K562 (cell line): ENCODE measurements at regions not wholly inside any gene's neighbourhood (a gene's known extent, or its start where the extent isn't known, plus 50 kb on each side); places are given as distances from the start of the nearest gene placed in this dataset.

Experiments
- ATAC-seq: fragments of 200-7000 bp; cut with Tn5 transposase; 3 replicates; pipeline ENCODE4 v1.9.1; 2020; ENCODE audit warnings: moderate library complexity
- BruUV-seq: library from RNA; stranded (reverse); fragments of 400-500 nt; replicated peaks from 2 replicates; lab custom pipeline; 2021; lab: Mats Ljungman, UMichigan
- CTCF ChIA-PET: fragments of 300-600 bp; formaldehyde crosslinking; extraction: SDS; loops from one replicate; lab custom pipeline; 2021; ENCODE audit warnings: low intra/inter-chr PET ratio; lab: Yijun Ruan, JAX
- POLR2A ChIA-PET: fragments of 300-600, 350-650 bp; sonication (Branson Sonifier 250); formaldehyde crosslinking; extraction: SDS; loops from one replicate; lab custom pipeline; 2021; ENCODE audit warnings: antibody characterized with exemption, inconsistent platforms; lab: Yijun Ruan, JAX
- DNase-seq, 4 experiments: peaks; one replicate each; pipeline versions ENCODE4 v3.0.0 to v3.0.0-alpha.2; 2011 to 2018; ENCODE audit warnings: low spot score in 3 of 4, mixed read lengths in 3 of 4; ENCODE audit errors: extremely low read depth in 1 of 4
- FAIRE-seq: peaks from 2 replicates; lab custom pipeline; 2011; peaks lifted over from hg19 to GRCh38; lab: Jason Lieb, UNC
- H2AFZ ChIP-seq: 2 replicates; pipeline ENCODE4 v1.6.0; 2011; ENCODE audit warnings: low read depth, low read length, control low read depth, inconsistent platforms
- H3K27ac ChIP-seq: fragments of 200-600 bp; 3 replicates; pipeline ENCODE4 v1.8.0; 2011; ENCODE audit warnings: low read depth, mild to moderate bottlenecking, control low read depth, inconsistent platforms, low read length, moderate library complexity, mixed read lengths; ENCODE audit errors: extremely low read depth
- H3K27me3 ChIP-seq, 2 experiments: fragments of 300-600 bp in 1 of 2; 2 replicates in 1 of 2; 3 replicates in 1 of 2; pipeline versions ENCODE4 v1.6.0 to v1.8.0; 2011; ENCODE audit warnings: inconsistent platforms in 2 of 2, low read length in 2 of 2, mild to moderate bottlenecking in 1 of 2, mixed read lengths in 1 of 2, moderate library complexity in 1 of 2; ENCODE audit not compliant: control insufficient read depth in 2 of 2, insufficient read depth in 2 of 2
- H3K36me3 ChIP-seq: fragments of 300-600 bp; 3 replicates; pipeline ENCODE4 v1.8.0; 2011; ENCODE audit warnings: mild to moderate bottlenecking, low read length, inconsistent platforms; ENCODE audit not compliant: control insufficient read depth, insufficient read depth
- H3K4me1 ChIP-seq, 2 experiments: fragments of 200-600 bp in 1 of 2; replicated peaks in 1 of 2; 2 replicates in 1 of 2; 3 replicates in 1 of 2; pipeline versions ENCODE4 v1.5.1 to v1.8.0; 2011; ENCODE audit warnings: inconsistent platforms in 2 of 2, low read length in 2 of 2, mild to moderate bottlenecking in 1 of 2, mixed read lengths in 1 of 2, moderate library complexity in 1 of 2; ENCODE audit not compliant: control insufficient read depth in 2 of 2, insufficient read depth in 2 of 2
- H3K4me2 ChIP-seq: 2 replicates; pipeline ENCODE4 v1.6.1; 2011; ENCODE audit warnings: low read length, control low read depth, inconsistent platforms, mixed read lengths; ENCODE audit not compliant: insufficient read depth
- H3K4me3 ChIP-seq: fragments of 200-600 bp; sonication (generic), shearing (Covaris generic); 2 replicates; pipeline ENCODE4 v1.5.1; 2016; ENCODE audit warnings: control low read depth, inconsistent platforms
- H3K79me2 ChIP-seq: fragments of 200-600 bp; 3 replicates; pipeline ENCODE4 v1.8.0; 2011; ENCODE audit warnings: low read length, inconsistent platforms; ENCODE audit not compliant: control insufficient read depth, insufficient read depth
- H3K9ac ChIP-seq, 2 experiments: 2 replicates each; pipeline versions ENCODE4 v1.6.0 to v1.6.1; 2011; ENCODE audit warnings: low read depth in 2 of 2, low read length in 2 of 2, control low read depth in 1 of 2, inconsistent platforms in 1 of 2, mild to moderate bottlenecking in 1 of 2, mixed read lengths in 1 of 2; ENCODE audit not compliant: insufficient read depth in 1 of 2
- H3K9me1 ChIP-seq: one replicate; pipeline ENCODE4 v1.6.0; 2011; ENCODE audit warnings: inconsistent platforms, mild to moderate bottlenecking, low read length, moderate library complexity; ENCODE audit not compliant: control insufficient read depth, insufficient read depth
- H3K9me3 ChIP-seq: replicated peaks from 2 replicates; pipeline ENCODE4 v1.5.1; 2011; ENCODE audit warnings: low read depth, low read length, inconsistent platforms; ENCODE audit not compliant: control insufficient read depth, insufficient read depth
- H4K20me1 ChIP-seq: replicated peaks from 2 replicates; pipeline ENCODE4 v1.6.1; 2011; ENCODE audit warnings: low read length, inconsistent platforms, mixed read lengths; ENCODE audit not compliant: control insufficient read depth, insufficient read depth
- CREB3L1 ChIP-seq: fragments of 450-650 bp; IDR thresholded peaks from 2 replicates; pipeline ENCODE4 v1.6.1; 2014; ENCODE audit warnings: low read depth, mild to moderate bottlenecking, moderate library complexity, borderline replicate concordance
- CTCF ChIP-seq, 3 experiments: IDR thresholded peaks in 2 of 3; conservative IDR thresholded peaks in 1 of 3; 2 replicates each; pipeline ENCODE4 v1.5.1; 2011 to 2012; ENCODE audit warnings: low read length in 3 of 3, mild to moderate bottlenecking in 3 of 3, control low read depth in 2 of 3, improper control_type of control experiment in 1 of 3, inconsistent platforms in 1 of 3, low read depth in 1 of 3, mixed read lengths in 1 of 3, moderate library complexity in 1 of 3; ENCODE audit not compliant: insufficient read depth in 2 of 3
- DPF2 ChIP-seq: fragments of 450-650 bp; IDR thresholded peaks from 2 replicates; pipeline ENCODE4 v1.6.1; 2016
- FOXJ3 ChIP-seq: sonication (generic); formaldehyde crosslinking; IDR thresholded peaks from 2 replicates; pipeline ENCODE4 v1.4.0; 2020; ENCODE audit warnings: mild to moderate bottlenecking, missing genetic modification reagents
- GTF2F1 ChIP-seq: IDR thresholded peaks from 2 replicates; pipeline ENCODE4 v1.6.1; 2011; ENCODE audit warnings: low read depth, low read length, improper control_type of control experiment
- JUND ChIP-seq, 2 experiments: IDR thresholded peaks; 2 replicates in 1 of 2; 3 replicates in 1 of 2; pipeline ENCODE4 v1.6.1; 2011; ENCODE audit warnings: borderline replicate concordance in 2 of 2, low read depth in 2 of 2, low read length in 2 of 2, improper control_type of control experiment in 1 of 2, missing biosample characterization in 1 of 2, missing genetic modification characterization in 1 of 2, missing genetic modification reagents in 1 of 2
- MYC ChIP-seq, 2 experiments: fragments of 250-450 bp in 1 of 2; sonication (Bioruptor Pico) in 1 of 2; IDR thresholded peaks; 2 replicates each; pipeline versions ENCODE4 v1.5.1 to v1.6.1; 2012 to 2021; ENCODE audit warnings: low read depth in 2 of 2, borderline replicate concordance in 1 of 2, improper control_type of control experiment in 1 of 2, low read length in 1 of 2, mild to moderate bottlenecking in 1 of 2, moderate library complexity in 1 of 2
- NCOA4 ChIP-seq: fragments of 450-650 bp; IDR thresholded peaks from 2 replicates; pipeline ENCODE4 v1.6.1; 2018; ENCODE audit warnings: mild to moderate bottlenecking; ENCODE audit not compliant: partially characterized antibody
- SOX6 ChIP-seq: fragments of 450-650 bp; IDR thresholded peaks from 2 replicates; pipeline ENCODE4 v1.6.1; 2014; ENCODE audit warnings: mild to moderate bottlenecking
- ZNF408 ChIP-seq: fragments of 250-450 bp; sonication (Bioruptor Pico); IDR thresholded peaks from 2 replicates; pipeline ENCODE4 v1.4.0; 2020; ENCODE audit warnings: low read depth, mild to moderate bottlenecking, moderate library complexity
- ZNF41 ChIP-seq: fragments of 250-450 bp; sonication (Bioruptor Pico); conservative IDR thresholded peaks from 2 replicates; pipeline ENCODE4 v1.4.0; 2020; ENCODE audit warnings: mild to moderate bottlenecking
- ZNF609 ChIP-seq: sonication (generic); formaldehyde crosslinking; IDR thresholded peaks from 2 replicates; pipeline ENCODE4 v1.8.1; 2023; ENCODE audit warnings: missing genetic modification reagents, mild to moderate bottlenecking, borderline replicate concordance
- in situ Hi-C: fragments of 300-500 bp; cut with MboI; formaldehyde crosslinking; loops from 4 replicates; pipeline ENCODE4 v1.15.0; 2018; ENCODE audit warnings: inconsistent platforms, mixed read lengths
- intact Hi-C: fragments of 100-400 bp; cut with micrococcal nuclease; formaldehyde crosslinking; loops from 2 replicates; pipeline ENCODE4 v1.14.2; 2022

GRCh38 chr10:109746861-109747260 is 176.4 kb downstream of the XPNPEP1 start (continued):
- TF ChIP-seq CTCF (IDR thresholded peaks at IDR 0.05 in 2 of 3, conservative IDR thresholded peaks at IDR 0.05 in 1 of 3; ENCODE audit: insufficient read depth in 2 of 3, low read depth in 1 of 3, low read length in 3 of 3), result no peak

GRCh38 chr10:109744020-109744419 is 179.3 kb downstream of the XPNPEP1 start:
- Histone ChIP-seq H4K20me1 (no peaks in the 10 kb centered on the region), H3K36me3 (no peaks in the 10 kb centered on the region), H3K4me1 (no peaks in the 10 kb centered on the region), H3K9me1 (no peaks in the 10 kb centered on the region), H2AFZ (no peak overlapping the region), H3K4me2 (no peak overlapping the region), H3K4me3 (no peak overlapping the region), H3K27me3 (no peaks in the 10 kb centered on the region), H3K9me3 (no peaks in the 10 kb centered on the region), H3K27ac (no peak overlapping the region), H3K79me2 (no peaks in the 10 kb centered on the region), H3K9ac (no peak overlapping the region)
- DNase-seq (no peak), ATAC-seq (no peak), FAIRE-seq (no peak)
- in situ Hi-C loops, result no loop called here
- ChIA-PET CTCF (no interaction called here), POLR2A (no interaction called here)
- intact Hi-C loops, result no loop called here
- no TSS peak for BruUV-seq
- no peak for TF ChIP-seq JUND (IDR thresholded peaks at IDR 0.05; ENCODE audit: borderline replicate concordance, low read depth, low read length)
- no peak for TF ChIP-seq JUND (tag; IDR thresholded peaks at IDR 0.05; ENCODE audit: borderline replicate concordance, low read depth, low read length)
- TF ChIP-seq ZNF408 (CRISPR knock-in tag), result no peak
- TF ChIP-seq DPF2, result no peak
- no peak for TF ChIP-seq MYC (IDR thresholded peaks at IDR 0.05; ENCODE audit: low read depth, low read length)
- TF ChIP-seq MYC (CRISPR knock-in tag; IDR thresholded peaks at IDR 0.05; ENCODE audit: borderline replicate concordance, low read depth), result no peak
- TF ChIP-seq CREB3L1, result no peak
- no peak for TF ChIP-seq SOX6
- TF ChIP-seq FOXJ3 (CRISPR knock-in tag), result no peak
- TF ChIP-seq GTF2F1, result no peak
- no peak for TF ChIP-seq ZNF41 (CRISPR knock-in tag)
- no peak for TF ChIP-seq ZNF609
- no peak for TF ChIP-seq NCOA4
